Sigmoid colon (tissue), 4 donors: ENCODE measurements at regions not wholly inside any gene's neighbourhood (a gene's known extent, or its start where the extent isn't known, plus 50 kb on each side); places are given as distances from the start of the nearest gene placed in this dataset.

Source experiments
- EP300 ChIP-seq, 4 donors: sonication (generic); formaldehyde crosslinking; IDR thresholded peaks; one replicate each; pipeline ENCODE4 v1.6.1; 2017; ENCODE audit warnings: antibody characterized with exemption in 4 of 4
- POLR2A ChIP-seq, 2 donors: fragments of 450-650 bp; IDR thresholded peaks; one replicate each; pipeline ENCODE4 v1.6.1; 2016; ENCODE audit warnings: antibody characterized with exemption in 2 of 2, mild to moderate bottlenecking in 2 of 2, moderate library complexity in 2 of 2
- TF ChIP-seq, protein P1 (sequence below), 4 experiments: fragments of 450-650 bp in 3 of 4; fragments of 200-600 bp in 1 of 4; IDR thresholded peaks; one replicate each; pipeline ENCODE4 v1.5.1; 2016 to 2019; ENCODE audit warnings: antibody characterized with exemption in 4 of 4, mild to moderate bottlenecking in 3 of 4, moderate library complexity in 2 of 4

DNA sequence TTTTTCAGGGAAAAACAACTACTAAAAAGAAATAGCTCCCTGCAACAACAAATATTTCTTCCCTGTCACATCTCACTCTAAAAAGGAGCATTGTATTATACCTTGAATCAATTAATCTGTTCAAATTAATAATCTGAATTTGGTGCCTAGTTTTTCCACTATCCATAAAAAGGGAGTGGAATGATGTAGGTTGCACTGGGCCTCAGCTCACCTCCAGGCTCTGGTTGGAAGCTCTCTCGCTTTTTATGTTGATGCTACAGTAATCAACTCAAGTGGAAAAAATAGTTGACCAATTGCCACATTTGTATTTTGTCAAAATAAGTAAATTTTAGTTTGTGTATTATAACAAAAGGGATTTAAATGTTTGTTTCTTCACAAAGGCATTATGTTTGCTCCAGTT, 126.1 kb downstream of the MAD2L1 start:
- TF ChIP-seq, protein P1, sequence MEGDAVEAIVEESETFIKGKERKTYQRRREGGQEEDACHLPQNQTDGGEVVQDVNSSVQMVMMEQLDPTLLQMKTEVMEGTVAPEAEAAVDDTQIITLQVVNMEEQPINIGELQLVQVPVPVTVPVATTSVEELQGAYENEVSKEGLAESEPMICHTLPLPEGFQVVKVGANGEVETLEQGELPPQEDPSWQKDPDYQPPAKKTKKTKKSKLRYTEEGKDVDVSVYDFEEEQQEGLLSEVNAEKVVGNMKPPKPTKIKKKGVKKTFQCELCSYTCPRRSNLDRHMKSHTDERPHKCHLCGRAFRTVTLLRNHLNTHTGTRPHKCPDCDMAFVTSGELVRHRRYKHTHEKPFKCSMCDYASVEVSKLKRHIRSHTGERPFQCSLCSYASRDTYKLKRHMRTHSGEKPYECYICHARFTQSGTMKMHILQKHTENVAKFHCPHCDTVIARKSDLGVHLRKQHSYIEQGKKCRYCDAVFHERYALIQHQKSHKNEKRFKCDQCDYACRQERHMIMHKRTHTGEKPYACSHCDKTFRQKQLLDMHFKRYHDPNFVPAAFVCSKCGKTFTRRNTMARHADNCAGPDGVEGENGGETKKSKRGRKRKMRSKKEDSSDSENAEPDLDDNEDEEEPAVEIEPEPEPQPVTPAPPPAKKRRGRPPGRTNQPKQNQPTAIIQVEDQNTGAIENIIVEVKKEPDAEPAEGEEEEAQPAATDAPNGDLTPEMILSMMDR (IDR thresholded peaks at IDR 0.05) = no peak
- no peak for TF ChIP-seq POLR2A (IDR thresholded peaks at IDR 0.05)
- no peak for TF ChIP-seq EP300 (IDR thresholded peaks at IDR 0.05)
